Left lobe of liver (tissue), 2 donors: ENCODE measurements at regions not wholly inside any gene's neighbourhood (a gene's known extent, or its start where the extent isn't known, plus 50 kb on each side); places are given as distances from the start of the nearest gene placed in this dataset.

ENCODE experiments used
- ATAC-seq: fragments of 200-7000 bp; cut with Tn5 transposase; one replicate; pipeline ENCODE4 v1.9.1; 2020; ENCODE audit warnings: mild to moderate bottlenecking, moderate library complexity
- DNase-seq: peaks from one replicate; pipeline ENCODE4 v3.0.0-alpha.2; 2020; ENCODE audit warnings: low spot score
- donor health status: DM: no; HTN: no; CAD: no; lungs with moderate emphysema.
- donor health status: DM: no; HTN: yes; CAD: no.

DNA sequence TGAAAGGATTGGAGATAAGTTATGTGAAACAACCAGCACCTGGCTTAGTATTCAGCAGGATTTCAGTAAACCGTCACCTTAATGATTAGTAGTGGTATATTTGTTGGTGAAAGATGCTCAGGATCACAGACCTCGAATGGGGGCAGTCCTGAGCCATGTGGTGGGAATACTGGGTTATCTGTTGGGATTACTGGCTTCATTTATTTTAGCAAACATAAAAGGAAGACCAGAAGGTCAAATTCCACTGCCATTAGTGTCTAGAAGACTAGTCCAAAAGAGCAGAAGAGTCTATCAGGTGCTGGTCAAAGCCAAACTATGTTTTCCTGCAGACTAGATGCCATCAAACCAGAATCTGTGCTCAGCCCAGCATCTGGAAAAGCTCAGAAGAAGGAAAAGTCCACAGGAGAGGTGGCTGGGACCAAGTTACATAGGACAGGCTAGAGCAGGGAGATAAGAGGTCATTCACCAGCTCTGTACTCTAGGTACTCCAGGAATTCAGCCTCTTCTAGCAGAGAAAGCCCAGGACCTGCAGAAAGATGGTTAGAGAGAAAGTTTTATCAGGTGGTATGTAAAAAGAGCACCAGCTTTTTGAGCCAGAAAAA, 343.4 kb downstream of the PLPP3 start:
- DNase-seq (no peak), ATAC-seq (no peak)

- ATAC-seq (no peak), DNase-seq (no peak)
Observed at GRCh38 chr1:56229186-56229585, 350.2 kb downstream of the PLPP3 start.

GRCh38 chr1:56227886-56228285, 351.5 kb downstream of the PLPP3 start:
- DNase-seq = no peak
- ATAC-seq = no peak

DNA sequence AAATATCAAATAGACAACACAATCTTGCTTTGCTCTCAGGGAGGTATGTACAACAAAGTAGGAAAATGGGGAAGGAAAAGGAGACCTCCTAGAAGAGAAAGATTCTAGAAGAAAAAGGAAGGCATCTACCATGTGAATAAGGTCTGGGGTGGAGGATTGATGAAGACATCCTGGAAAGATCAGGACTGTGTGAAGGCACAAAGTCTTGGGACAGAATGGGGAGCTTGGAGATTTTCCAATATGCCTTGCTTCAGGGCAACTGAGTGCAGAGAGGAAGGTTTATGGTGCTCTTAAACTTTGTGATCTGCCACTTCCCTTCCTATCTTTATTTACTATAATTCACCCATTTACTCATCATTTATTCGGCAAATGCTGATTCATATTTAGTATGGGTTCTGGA, 352.0 kb downstream of the PLPP3 start:
- no peak for ATAC-seq
- DNase-seq = no peak

DNA sequence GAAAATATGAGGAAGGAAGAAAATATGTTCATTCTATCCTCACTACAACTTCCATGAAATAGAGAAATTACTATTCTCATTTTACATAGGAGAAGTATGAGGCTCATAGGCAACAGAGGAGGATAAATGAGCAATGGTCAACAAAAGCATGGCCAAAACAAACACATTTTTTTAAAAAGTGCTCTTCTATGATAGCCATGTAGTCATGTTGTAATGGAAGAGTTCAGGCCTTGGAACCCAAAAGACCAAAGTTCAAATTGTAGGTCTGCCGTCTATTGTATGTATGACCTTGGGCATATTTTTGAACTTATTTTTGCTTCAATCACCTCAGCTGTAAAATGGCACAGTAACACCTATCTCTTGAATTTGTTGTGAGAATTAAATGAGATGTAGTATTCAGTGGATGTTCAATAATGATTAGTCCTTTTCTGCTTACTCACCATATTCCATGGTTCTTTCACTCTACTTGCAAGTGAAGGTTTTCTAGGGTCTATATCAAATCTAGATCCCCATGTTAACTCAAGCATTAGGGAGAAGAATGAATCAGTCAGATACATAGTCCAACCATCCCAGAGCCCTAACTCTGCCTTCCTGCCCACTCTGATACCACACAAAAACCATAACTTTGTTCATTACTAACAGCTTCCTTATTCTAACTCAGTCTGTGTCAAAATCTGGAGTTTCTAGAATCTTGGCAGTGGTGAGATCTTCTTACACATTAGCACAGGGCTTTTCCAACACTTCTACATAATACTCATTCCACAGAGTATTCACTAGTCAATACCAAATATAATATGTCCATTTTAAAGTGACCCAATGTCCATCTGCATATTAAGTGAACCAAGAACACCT, 353.2 kb downstream of the PLPP3 start:
- ATAC-seq (no peak), DNase-seq (no peak)

DNA sequence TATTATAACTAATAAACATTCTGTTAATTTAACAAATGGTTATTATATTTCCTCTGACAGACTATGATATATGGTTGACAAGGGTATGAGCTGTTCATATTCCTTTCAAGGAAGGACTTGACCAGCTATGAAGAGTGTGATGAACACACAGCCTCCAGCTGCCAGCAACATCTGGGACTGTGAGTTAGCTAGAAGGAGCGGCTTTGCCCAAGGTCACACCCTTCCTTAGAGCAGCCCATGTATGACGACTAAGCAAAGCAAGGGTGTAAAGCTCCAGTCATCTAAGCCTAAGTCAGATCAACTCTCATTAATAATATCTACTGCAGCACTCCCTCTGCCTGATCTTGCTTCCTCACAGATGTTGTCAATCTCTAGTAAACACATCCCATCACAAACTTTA, 355.4 kb downstream of the PLPP3 start:
- ATAC-seq (no peak), DNase-seq (no peak)

DNA sequence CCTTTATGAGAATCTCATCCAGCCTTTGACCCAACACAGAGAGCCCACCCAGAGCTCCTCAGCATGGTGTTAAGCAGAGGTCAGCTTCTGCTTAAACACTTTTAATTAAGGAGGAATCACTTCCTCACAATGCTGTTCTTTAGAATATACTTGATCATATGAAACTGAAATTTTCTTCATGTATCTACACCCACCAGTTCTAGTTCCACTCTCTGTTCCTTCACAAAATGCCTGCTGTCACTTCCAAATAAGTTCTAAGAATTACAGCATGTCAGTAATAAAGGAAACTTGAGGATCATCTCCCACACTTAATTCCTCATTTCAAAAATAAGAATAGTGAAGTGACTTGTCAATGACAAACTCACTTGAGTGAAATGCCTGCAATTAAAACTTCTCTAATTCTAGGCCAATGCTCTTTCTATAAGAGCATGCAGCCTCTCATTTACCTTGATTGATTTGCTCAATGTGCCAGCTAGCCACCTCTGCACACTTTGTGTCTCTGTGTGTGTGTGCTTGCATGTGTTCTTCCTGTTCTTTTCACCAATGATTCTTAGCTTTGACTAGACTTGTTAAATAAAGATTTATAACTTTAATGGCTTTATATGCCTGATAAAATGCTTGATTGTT, 356.3 kb downstream of the PLPP3 start:
- ATAC-seq = no peak
- DNase-seq = no peak

- no peak for DNase-seq
- no peak for ATAC-seq
Observed at GRCh38 chr1:56220021-56220420, 359.3 kb downstream of the PLPP3 start.

- DNase-seq = no peak
- no peak for ATAC-seq
Observed at GRCh38 chr1:56218023-56218422, 361.3 kb downstream of the PLPP3 start.

GRCh38 chr1:56216218-56216617, 363.1 kb downstream of the PLPP3 start:
- ATAC-seq (no peak), DNase-seq (no peak)

DNA sequence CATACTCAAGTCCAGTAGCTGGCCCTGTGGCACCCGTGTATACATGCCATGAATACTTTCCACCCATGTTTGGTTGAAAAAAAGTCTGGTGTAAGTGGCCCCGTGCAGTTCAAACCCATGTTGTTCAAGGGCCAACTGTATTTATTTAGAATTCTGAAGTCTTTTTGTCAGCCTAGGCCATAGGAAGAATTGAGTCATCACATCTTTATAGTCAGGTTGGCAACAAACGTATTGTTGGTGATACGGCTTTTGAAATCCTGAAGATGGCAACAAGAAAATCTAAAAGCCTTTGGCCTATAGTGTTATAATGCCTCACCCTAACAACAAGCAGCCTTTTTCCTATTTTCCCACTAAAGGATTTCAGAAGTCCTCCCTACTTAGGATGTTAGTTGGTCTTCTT, 363.6 kb downstream of the PLPP3 start:
- DNase-seq (no peak), ATAC-seq (no peak)

DNA sequence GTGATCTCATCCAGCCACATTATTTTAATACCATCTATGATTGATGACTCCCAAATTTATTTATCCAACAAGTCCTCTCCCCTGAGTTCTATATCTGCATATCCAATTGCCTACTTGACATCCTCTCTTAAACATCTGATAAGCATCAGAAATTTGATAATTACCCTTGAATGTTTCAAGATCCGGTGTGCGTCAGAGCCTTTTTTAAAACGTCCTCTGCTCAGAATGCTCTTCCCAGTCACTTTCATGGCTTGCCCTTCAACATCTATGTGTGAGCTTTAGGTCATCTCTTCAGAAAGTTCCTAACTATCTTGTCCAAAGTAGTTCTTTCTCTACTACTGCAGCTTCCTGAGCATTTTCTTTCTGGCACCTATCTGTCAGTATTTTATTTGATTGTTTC, 364.3 kb downstream of the PLPP3 start:
- DNase-seq (no peak), ATAC-seq (no peak)

DNA sequence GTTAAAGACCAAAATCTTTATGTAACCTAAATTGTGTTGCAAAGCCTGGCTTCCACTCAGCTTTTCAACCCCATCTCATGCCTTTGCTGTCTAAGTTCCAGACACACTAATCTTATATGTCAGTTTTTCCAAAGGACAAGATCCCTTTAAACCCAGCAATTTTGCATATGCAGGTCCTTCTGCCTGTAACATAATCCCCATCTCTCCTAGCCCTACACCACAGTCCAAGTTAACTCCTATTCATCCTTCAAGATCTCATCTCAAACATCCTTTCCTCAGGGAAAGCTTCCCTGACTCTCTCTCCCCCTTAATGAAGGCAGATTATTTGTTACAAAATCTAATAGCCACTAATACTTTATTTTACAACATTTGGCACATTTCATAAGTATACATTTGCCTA, 366.3 kb downstream of the PLPP3 start:
- no peak for ATAC-seq
- DNase-seq = no peak

DNA sequence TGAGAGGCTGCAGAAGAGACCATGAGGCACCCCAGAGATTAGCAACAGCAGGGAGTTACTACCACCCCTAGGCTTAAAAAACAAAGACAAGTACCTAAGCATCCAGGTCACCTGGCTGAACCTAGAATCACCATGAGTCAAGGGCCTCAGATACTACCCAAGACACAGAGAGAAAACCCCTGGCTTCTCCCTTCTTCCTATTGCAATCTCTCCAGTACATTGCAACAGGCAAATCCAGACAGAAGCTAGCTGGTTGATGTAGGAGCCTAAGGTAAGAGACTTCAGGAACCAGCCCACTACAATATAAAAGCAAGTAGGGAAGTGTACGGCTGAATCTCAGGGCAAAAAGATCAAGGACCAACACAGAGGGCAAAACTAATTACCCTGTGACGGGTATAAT, 367.2 kb downstream of the PLPP3 start:
- DNase-seq (no peak), ATAC-seq (no peak)

GRCh38 chr1:56206391-56206790, 373.0 kb downstream of the PLPP3 start:
- DNase-seq = no peak
- no peak for ATAC-seq

GRCh38 chr1:56204206-56204605, 375.2 kb downstream of the PLPP3 start:
- DNase-seq (no peak), ATAC-seq (no peak)

DNA sequence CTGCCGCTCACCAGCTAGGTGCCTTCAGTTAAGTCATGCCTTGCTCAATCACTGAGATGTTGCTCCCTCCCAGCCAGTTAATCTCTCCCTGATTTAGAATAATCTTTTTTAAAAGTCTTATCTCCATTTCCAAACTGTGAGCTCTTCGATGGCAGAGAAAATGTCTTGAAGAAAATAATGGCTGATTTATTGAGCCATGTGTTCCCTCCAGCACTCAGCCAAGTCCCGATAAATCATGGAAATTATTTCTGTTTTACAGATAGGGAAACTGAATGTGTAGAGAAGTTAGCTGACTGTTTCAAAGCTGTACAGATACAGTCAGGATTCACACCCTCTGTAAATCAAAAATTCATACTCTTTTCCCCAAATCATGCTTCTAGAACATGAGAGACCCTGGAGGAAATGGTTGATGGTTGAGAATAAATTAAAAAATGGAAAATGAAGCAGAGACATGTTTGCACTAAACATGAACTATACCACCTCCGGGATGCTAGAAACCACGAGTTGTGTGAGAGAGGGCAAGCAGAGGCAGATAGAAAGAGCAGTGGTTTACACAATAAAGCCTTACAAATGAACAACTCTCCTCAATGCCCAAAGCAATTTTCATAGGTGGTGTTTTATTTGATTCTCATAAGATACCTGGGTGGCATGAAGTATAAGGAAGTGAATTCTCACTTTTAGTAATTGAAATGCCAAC, 376.4 kb downstream of the PLPP3 start:
- no peak for ATAC-seq
- DNase-seq = no peak

DNA sequence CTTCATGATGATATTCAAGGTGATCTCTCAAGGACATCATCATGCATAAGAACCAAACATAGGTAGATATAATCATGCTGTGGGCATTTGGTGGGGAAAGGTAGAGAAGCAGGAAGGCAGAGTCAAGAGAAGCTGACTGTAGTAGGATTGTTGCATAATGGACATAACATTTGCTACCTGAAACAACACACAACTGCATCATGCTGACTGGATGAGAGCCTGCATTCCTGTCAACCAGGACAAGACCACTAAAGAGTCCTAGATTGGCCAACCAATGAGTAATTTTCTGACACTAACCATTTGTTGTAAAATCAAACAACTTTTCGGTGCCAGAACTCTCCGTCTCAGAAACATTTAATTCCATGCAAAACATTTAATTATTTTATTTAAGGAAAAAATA, 377.2 kb downstream of the PLPP3 start:
- ATAC-seq (no peak), DNase-seq (no peak)

GRCh38 chr1:56200896-56201295, 378.5 kb downstream of the PLPP3 start:
- DNase-seq (no peak), ATAC-seq (no peak)

GRCh38 chr1:56200442-56200841, 378.9 kb downstream of the PLPP3 start:
- ATAC-seq = no peak

DNA sequence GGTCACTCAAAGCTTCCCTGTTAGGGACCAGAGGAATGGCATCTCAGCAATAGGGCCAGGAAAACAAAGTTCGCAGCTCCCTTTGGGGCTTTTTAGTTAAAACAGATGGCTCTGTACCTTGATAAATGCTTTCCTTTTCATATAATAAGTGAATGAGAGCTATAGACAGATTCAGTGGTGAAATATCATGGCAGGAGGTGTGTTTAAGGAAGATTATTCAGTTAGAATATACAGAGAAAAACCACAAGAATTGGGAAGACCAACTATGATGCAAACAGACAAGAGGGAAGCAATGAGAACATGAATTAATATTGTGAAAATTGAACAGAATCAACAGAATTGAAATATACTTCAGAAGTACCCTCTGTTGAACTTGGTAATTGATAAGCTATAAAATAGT, 379.4 kb downstream of the PLPP3 start:
- ATAC-seq = no peak
- DNase-seq = no peak

More at GRCh38 chr1:56200442-56200841, 378.9 kb downstream of the PLPP3 start:
- no peak for DNase-seq

GRCh38 chr1:56199061-56199460, 380.3 kb downstream of the PLPP3 start:
- no peak for DNase-seq
- ATAC-seq = no peak
